Inferior parietal cortex (tissue), 1 donor: ENCODE measurements at regions not wholly inside any gene's neighbourhood (a gene's known extent, or its start where the extent isn't known, plus 50 kb on each side); places are given as distances from the start of the nearest gene placed in this dataset.

Source experiments
- DNase-seq: peaks from one replicate; pipeline ENCODE4 v3.0.0-alpha.2; 2016; ENCODE audit errors: extremely low spot score

DNA sequence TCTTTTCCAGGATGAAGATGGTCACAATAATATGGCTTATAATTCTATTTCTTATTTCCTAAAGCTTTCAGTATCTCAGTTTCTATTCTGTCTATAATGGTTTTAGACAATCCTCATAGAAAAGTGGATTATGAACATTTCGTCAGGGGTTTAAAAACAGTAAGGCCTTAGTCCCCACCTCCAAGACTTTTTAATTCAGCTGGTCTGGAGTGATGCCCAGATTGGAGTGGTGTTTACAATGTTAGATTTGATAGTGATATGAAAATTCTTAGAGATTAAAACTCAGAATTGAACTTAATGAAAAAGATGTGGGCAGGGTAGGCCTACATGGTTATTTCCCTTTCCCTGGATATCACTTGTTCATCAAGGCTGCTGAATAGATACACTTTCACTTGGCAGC, 1238.3 kb downstream of the SORCS3 start:
- no peak for DNase-seq

DNA sequence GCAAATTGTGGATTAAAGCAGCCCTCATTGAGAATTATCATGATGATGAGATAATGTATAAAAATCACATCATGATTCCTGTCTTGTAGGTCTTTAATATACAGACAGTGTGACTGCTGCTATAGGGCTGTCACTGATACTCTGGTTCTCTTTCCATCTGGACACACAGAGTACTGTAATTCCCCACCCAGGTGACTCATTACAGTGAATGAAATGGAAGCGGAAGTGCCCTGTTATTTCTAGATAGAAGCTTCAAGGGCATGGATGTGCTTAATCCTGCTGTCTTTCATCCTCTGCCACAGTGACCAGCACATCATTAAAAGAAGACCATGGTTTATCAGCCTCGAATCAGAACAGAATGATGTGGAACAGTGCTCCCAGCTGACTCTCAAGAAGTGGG, 1234.0 kb downstream of the SORCS3 start:
- no peak for DNase-seq

DNA sequence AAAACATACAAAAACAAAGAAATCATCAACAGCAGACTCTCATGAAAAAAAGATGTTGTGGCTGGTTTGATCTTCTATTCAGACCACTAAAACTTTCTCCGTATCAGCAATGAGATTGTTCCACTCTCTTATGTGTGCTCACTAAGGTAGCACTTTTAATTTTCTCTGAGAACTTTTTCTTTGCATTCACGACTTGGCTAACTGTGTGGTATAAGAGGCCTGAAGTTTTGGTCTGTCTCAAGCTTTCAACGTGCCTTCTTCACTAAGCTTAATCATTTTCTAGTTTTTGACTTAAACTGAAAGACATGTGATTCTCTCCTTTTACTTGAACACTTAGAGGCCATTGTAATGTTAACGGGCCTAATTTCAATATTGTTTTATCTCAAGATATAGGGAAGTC, 1231.6 kb downstream of the SORCS3 start:
- no peak for DNase-seq

DNA sequence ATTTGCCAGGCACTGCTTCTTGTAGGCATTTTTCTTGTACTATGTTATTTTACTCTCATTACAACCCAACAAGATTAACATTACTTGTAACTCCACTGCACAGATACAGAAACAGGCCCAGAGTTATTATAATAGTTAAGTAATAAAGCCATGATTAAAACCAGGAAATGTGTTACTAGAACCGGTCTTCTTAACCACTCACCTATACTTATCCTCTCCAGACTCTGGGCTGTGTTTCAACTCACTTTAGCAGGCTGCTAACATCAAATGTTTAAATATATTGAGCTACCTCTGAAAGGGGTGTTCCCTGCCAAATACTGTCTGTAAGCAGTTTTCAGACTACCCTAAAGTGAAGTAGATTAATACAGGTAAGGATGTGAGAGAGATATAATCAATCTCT, 1227.8 kb downstream of the SORCS3 start:
- DNase-seq: no peak

DNA sequence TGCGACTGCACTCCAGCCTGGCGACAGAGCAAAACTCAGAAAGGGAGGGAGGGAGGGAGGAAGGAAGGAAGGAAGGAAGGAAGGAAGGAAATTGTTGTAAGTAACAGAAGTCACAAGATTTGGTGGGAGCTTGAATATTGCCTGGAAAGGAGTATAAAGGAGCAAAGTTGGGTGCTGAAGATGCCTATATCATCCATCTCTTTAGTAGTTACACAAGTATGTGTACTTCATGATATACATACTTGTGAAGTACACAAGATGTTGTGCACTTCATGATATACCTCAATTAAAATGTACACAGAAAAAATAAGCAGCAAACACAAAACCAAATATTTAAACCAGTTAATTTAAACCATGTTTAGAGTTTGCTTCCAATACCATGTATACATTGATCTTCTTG, 1223.8 kb downstream of the SORCS3 start:
- no peak for DNase-seq

DNA sequence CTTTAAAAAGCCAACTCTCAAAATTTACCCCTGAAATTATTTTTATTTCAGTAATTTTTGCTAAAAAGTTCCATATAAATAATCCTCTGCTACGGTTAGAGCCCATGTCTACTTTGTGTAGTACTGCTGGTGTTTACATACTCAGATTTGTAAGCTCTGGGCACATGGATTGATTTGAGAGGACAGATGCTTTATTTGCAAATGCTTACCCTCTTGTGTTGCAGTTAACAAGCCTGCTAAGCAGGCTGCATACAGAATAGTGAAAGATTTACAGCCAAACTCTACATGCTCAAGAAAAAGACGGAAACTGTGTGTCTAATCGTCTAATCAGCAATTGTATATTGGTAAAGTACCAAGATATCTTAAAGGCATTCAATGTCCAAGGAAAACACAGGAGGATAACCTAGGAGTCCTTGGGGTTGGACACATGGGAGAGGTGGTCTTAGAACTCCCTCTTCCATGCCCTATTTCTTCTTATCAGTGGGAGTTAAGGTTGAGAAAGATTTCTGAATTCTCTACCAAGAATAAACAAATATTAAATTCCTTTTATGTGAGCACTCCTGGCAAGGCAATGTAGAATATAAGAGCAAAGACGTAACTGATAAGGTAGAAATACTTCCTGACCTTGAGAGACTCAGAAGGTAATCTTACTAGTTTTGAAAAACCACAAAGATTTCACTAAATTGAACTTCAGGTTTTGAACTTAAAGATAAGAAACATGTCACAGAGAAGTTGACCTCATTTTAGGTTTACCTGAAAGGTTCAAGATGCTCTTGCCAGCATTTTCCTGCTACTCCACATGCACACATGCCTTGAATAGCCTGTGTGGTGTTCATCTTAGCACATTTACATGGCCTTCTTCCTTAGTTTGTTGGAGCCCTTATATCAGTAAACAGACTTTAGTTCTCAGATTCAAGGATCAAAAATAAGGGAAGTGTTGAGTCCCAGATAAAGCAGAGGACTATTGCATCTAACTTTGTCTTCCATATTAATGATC, 1216.5 kb downstream of the SORCS3 start:
- DNase-seq: no peak

DNA sequence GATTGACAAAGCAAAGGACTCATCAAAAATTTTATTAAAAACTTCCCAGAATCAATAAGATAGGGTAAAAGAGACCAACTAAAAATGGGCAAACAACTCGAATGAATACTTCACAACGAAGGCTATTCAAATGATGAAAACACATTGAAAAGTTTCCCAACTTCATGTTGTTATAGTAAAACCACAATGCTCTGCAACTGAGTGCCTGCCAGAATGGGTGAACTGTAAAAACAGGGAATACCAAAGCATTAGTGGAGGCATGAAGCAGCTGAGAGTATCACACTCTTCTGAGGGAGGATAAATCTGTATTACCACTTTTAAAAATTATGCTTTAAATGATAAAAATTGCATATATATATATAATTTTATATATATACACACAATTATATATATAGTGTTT, 1214.7 kb downstream of the SORCS3 start:
- no peak for DNase-seq

DNA sequence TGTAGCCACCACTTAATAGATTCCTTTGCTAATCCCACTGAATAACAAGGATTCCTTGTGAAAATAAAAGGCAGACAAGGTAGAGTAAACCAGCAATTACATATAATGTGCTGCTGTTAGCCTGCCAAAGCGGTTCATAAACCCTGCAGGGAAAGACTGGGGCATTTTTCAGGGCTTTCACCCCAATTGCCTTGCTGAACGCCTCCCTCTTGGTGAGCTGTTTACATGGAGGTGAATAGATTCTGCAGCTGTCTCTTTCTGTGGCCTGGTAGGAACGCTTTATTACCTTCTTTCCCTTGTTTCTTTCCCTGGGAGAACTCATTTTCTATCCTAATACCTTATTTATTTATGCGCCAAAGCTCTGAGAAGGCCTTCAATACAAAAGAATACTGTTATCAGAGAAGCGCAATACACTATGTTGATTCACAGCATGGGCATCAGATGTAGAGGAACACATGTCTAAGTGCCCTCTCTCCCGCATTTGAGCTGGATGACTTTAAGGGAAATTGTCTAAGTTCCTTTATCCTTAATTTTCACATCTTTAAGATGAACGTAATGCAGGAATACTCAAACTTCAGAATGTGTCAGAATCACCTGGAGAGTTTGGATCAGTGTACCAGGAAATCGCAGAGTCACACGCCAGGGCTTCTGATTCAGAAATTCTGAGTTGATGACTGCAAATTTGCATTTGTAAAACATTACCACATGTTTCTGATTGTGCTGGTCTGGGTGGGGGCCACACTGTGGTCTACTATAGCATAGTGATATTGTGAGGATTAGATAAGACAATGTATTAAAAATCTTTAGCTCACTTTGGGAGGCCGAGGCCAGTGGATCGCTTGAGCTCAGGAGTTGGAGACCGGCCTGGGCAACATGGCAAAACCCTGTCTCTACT, 1203.8 kb downstream of the SORCS3 start:
- DNase-seq: no peak

DNA sequence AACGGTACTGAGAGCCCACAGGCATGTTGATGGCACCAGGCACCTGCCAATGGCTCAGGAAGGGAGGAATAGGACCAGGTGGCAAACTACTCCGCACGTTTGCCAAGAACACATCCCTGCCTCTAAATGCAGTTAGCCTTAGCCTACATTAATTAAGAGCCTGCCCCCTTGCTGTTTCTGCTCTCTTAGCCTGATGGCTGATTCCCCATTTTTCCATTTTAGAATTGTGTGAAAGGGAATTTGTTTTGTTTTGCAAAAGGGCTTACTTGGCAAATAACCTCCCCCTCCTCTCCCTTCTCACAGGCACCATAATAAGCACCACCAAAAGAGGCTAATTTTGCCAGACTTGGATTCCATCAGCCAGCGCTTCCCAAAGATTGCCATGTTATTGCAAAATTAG, 1203.2 kb downstream of the SORCS3 start:
- no peak for DNase-seq

DNA sequence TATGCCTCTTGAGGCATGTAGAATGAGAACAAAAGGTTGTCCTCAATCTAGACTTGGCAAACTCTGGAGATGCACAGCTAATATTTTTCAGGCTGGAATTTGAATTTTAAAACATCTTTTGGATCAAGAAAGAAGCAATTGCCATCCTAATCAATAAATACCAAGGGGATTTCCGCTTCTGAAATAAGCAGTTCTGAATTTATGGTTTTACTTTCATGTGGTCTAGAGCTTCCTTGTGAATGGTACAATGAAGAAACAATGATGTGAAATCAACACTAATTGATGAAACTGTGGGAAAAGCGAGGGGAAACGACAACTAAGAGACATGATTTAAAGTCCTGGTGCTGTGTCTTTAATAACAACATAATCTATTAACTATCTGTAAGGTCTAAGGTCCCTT, 1202.7 kb downstream of the SORCS3 start:
- DNase-seq: no peak

DNA sequence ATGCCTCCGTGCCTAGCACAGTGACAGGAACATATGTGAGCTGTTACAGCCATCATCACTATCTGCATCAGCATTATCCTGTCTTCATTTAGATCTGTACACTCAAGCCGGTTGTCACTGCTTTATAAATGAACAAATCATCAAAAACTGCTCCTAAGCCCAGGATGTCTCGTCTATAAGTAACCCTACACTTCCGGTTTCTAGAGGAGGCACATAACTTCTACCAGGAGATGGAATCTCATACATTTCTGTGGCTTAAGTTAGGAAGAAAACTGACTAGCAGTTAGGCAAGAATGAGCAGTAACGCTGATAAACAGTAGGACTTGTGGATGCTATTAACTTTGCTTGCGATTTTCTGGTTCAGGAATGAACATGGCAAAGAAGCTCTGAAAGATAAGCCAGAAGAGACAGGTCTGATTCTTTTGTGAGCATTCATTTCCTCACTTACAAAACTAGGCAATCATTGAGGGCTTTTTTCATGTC, 1199.2 kb downstream of the SORCS3 start:
- DNase-seq: no peak

DNA sequence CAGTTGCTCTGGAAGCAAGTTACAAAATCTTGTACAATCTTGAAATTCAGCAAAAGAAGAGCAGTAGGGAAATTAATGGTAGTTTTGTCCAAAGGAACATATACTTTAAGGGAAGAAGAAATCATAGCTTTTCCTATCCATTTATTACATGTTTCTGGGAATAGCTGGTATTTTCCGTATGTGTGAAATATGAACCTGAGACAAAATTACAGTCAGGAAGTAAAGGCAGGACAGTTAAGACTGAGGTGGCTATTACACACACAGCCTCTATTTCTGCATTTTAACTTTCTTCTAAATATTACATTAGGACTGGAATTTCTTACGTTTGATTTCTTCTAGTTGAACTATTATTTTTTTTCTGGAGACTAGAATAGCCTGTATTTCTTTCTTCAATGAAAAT, 1197.3 kb downstream of the SORCS3 start:
- no peak for DNase-seq

DNA sequence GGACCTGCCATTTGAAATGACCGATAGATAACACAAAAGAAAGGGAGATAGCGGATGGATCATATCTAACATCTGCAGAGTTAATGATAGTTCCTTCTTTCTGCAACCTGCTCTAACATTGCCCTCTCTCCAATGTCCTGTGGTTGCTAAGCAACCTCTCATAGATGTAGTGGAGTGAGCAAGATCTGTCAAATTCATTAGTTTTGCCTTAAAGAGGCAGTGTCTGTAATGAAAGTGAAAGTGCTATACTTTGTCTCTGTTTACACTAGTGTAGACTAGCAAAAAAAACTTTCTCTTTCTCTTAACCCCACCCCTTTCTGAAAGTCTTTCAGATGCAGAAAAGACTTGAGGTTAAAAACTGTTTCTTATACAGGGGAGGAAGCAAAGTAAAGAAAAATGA, 1196.9 kb downstream of the SORCS3 start:
- DNase-seq: peak; percentile 55

DNA sequence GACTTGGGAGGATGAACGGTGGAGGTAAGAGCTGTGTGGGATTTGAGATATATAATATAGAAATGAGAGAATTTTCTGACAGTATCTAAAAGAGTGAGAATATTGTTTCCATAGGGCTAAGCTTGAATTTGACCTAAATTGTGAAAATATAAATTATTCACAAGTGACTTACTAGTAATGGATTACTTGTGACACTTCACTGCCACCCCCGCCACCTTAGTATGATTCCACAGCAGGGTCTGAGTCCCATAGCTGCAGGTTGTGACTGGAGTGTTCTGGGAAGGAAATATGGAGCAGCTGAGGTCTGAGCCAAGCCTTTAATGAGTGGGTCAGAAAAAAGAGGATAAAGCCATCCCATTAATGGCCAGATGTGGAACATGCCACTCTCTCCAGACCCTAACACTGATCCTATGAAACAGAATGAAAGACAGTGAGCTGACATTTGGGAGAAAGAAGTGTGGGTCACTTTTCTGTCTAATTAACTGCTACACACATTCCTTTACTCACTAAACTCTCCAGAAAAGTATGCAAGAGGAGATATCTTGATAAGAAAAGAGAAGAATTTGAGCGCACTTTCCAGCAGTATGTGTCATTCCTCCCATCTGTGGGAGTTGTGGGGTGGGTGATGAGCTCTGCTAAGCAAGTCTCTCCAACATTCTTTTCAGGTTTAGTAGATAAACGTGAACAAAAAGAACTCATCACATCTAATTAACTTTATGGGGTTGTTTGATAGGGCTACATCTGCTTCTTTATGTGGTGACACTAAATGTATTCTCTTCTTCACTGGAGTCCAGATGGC, 1193.4 kb downstream of the SORCS3 start:
- no peak for DNase-seq

DNA sequence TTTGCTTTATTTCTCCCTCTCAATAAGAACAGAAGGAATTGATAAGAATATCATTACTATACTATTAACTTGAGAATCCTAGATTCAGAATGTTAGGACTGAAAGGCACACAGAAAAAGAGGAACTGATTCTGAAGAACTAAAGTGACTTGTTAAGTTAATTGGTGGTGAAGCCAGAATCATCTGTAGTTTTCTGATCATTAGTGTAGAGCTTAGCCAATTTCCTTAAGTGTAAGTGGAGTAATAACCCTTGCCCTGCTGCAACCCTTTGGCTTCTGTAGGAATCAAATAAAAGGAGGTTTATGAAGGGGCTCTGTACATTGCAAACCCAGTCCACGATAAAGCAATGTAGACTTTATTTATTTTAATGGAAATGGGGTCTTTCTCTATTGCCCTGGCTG, 1186.0 kb downstream of the SORCS3 start:
- DNase-seq: no peak

DNA sequence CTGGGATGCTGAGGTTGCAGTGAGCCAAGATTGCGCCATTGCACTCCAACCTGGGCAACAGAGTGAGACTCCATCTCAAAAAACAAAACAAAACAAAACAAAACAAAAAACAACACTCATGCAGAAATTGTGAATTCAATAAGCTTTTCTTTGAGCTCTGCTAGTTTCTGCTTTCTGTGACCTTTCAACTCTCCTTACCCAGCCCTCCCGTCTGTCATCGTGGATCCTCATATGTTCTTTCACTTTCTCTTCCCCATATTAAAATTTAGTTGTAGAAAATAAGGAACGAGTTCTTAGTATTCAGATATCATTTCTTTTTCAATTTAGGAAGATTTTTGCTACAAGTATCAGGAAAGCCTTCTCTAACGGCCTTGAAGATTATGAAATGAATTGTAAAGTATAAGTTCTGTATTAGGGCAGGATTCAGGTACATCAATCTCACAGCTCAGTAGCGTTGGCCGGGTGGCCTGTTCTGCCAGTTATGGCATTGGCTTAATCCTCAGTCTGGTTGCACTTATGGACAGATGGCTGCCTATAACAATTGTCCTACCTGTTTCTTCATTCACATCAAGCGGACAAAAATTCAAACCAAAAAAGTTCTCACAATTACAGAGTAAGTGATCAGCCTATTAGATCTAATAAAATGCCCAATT, 1167.0 kb downstream of the SORCS3 start:
- no peak for DNase-seq

DNA sequence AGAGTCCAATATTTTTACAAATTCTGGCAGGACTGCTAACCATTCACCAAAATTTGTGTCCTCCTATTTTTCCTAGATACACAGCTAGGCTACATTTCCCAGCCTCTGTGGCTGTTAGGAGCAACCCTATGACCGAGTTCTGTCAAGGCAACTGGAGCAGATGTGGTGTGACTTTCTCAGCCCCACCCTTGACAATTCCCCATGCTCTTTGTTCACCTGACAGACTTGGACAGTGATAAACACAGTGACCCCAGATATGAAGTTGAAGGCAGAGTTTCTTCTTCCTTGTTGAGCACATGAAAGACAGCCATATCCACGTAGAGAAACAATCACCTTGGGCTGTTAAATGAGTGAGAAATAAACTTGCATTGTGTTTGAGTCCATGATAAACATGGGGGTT, 1162.1 kb downstream of the SORCS3 start:
- DNase-seq: no peak

DNA sequence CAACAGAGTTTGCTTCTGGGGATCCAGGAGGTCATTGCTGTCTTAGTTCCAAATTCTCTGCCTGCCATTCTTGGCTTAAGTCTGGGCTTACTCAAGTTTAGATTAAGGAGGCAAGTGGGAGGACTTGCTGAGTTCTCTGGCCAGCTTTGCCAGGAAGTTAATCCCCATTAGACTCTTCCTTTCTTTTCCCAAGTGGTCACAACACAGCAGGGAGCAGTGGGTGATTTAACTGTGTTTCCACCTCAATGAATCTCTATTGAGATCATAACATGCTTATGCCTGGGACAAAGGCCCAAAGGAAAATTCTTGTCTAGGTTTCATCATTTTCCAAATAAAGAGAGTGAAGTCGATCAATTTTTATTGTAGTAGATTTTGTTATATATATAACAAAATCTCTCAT, 1159.6 kb downstream of the SORCS3 start:
- no peak for DNase-seq

DNA sequence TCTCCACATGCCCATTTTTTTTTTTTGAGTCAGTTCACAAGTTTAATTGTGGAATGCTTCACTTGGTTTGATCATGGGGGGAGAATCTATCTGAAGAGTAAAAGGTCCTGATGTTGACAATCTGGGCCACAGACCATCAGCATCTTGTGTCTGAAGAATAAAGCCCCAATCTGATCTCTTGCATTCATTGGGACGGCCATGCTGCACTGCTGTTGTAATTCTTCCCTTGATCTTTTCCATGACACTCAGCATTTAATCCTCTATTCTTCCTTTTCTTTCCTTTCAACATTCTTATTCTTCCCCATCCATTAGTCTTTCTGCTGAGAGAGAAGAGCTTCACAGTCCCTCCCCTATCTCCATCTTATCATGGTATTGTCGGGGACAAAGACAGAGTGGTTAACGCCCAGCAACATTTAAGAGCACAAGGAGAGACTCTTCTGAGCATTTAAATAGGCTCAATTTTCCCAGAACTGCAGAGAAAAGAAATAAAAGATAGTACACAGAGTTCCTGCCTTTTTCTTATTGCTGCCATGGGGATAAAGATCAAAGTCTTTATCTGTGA, 1157.3 kb downstream of the SORCS3 start:
- DNase-seq: no peak

DNA sequence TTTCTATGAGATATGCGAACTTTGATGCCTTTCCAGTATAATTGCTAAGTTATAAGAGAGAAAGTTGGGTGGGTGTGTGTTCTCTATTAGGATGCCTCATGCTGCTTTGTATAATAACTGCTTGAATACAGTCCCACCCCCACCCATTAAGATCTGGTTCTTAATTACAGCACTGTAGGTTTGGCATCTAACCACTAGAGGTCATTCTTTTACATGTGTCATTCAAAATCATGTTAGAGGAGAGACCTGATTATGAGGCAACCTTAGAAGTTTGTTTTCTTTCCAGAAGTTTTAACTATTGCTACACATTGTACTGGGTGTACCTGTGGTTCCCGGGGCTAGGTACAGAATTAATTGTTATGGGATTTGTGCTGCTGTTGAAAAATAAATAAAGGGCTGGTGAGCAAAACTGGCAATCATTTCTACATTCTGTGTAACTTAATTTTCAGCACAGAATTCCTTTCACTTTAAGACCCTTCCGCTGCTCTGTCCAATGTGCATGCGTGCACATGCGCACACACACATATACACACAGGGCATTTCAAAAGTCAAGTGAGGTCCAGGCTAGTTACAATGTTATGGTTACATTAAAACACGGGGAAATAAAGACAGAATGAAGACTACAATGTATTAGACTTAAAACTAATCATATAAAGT, 1156.3 kb downstream of the SORCS3 start:
- DNase-seq: peak; percentile 29
